Right lobe of liver (tissue), 6 donors: ENCODE measurements at regions not wholly inside any gene's neighbourhood (a gene's known extent, or its start where the extent isn't known, plus 50 kb on each side); places are given as distances from the start of the nearest gene placed in this dataset.
"Not testable (repeated sequence)": the region's sequence is repeated elsewhere in the genome, so short reads cannot be mapped to it uniquely, and the experiment has no call there.

Source experiments
- ATAC-seq, 4 donors: fragments of 200-7000 bp; cut with Tn5 transposase; one replicate each; pipeline ENCODE4 v1.9.1; 2020; ENCODE audit warnings: mild to moderate bottlenecking in 4 of 4, moderate library complexity in 4 of 4
- DNase-seq, 3 donors: peaks; one replicate each; pipeline ENCODE4 v3.0.0-alpha.2; 2020
- H3K27ac ChIP-seq, 3 donors: fragments of 200-600 bp; one replicate each; pipeline ENCODE4 v1.8.0; 2022
- H3K27me3 ChIP-seq, 2 donors: fragments of 200-600 bp; one replicate each; pipeline ENCODE4 v1.8.0; 2022
- H3K36me3 ChIP-seq, 4 donors: fragments of 200-600 bp; sonication (generic) in 1 of 4; one replicate each; pipeline versions ENCODE4 v1.5.1 to v1.8.0; 2017 to 2022; ENCODE audit warnings: control low read depth in 1 of 4
- H3K4me1 ChIP-seq, 4 donors: fragments of 200-600 bp; sonication (generic) in 1 of 4; one replicate each; pipeline versions ENCODE4 v1.5.1 to v1.8.0; 2017 to 2022; ENCODE audit warnings: control low read depth in 1 of 4
- H3K4me3 ChIP-seq, 3 donors: fragments of 200-600 bp; one replicate each; pipeline ENCODE4 v1.8.0; 2022
- H3K9me3 ChIP-seq, 4 donors: fragments of 200-600 bp; sonication (generic) in 1 of 4; one replicate each; pipeline versions ENCODE4 v1.5.1 to v1.8.0; 2017 to 2022; ENCODE audit warnings: control low read depth in 1 of 4
- POLR2A ChIP-seq: fragments of 450-650 bp; IDR thresholded peaks from one replicate; pipeline ENCODE4 v1.6.1; 2017; ENCODE audit warnings: antibody characterized with exemption, mild to moderate bottlenecking
- WGBS: methylation state at CpG from one replicate; pipeline ENCODE4 v1.1.6; 2018; ENCODE audit warnings: low coverage, low lambda C conversion rate; ENCODE audit not compliant: insufficient coverage; ENCODE audit errors: missing lambda C conversion rate; 5-methylcytosine and 5-hydroxymethylcytosine counted together
- intact Hi-C, 2 donors: fragments of 100-400 bp; cut with DNase I; formaldehyde crosslinking; loops; one replicate each; pipeline versions ENCODE4 v1.11.2 to v1.14.1; 2022
- TF ChIP-seq, protein P1 (sequence below), 4 donors: fragments of 200-600 bp in 3 of 4; fragments of 450-650 bp in 1 of 4; IDR thresholded peaks; one replicate each; pipeline versions ENCODE4 v1.5.1 to v1.8.0; 2016 to 2022; ENCODE audit warnings: antibody characterized with exemption in 4 of 4, mild to moderate bottlenecking in 2 of 4
- donor health status: DM: no; HTN: yes; CAD: no.
- donor health status: DM: no; HTN: no; CAD: no.
- donor health status: DM: no; HTN: no; CAD: no.
- donor health status: DM: no; HTN: yes; CAD: no.
- donor health status: DM: no; HTN: yes; CAD: no.

DNA sequence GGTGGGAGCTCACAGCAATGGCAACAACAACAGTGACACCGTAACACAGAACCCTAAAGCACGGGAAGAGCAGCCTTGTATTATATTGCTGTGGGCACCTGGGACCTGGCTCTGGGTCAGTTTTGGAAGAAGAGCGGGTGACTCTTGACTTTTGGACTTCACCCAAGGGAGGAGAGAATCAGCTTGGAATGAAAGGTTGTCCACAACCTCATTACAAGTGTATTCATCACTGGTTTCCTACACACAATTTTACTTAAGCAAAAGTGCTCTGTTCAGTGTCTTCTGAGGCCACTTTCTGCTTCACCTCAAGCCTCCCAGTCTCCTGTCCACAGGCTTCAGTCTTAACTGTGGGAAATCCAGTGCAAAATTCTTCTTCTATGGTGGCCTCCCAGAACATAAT is 263.8 kb downstream of the KCNE4 start:
- ATAC-seq: no peak
- WGBS: 20% methylated on average over 2 of the region's 3 CpGs
- Histone ChIP-seq H3K4me1 (no peaks in the 10 kb centered on the region), H3K27ac (no peak overlapping the region), H3K27me3 (no peaks in the 10 kb centered on the region), H3K9me3 (no peaks in the 10 kb centered on the region), H3K36me3 (no peaks in the 10 kb centered on the region), H3K4me3 (no peak overlapping the region)
- intact Hi-C loops: no loop called here
- no peak for DNase-seq
- TF ChIP-seq, protein P1, sequence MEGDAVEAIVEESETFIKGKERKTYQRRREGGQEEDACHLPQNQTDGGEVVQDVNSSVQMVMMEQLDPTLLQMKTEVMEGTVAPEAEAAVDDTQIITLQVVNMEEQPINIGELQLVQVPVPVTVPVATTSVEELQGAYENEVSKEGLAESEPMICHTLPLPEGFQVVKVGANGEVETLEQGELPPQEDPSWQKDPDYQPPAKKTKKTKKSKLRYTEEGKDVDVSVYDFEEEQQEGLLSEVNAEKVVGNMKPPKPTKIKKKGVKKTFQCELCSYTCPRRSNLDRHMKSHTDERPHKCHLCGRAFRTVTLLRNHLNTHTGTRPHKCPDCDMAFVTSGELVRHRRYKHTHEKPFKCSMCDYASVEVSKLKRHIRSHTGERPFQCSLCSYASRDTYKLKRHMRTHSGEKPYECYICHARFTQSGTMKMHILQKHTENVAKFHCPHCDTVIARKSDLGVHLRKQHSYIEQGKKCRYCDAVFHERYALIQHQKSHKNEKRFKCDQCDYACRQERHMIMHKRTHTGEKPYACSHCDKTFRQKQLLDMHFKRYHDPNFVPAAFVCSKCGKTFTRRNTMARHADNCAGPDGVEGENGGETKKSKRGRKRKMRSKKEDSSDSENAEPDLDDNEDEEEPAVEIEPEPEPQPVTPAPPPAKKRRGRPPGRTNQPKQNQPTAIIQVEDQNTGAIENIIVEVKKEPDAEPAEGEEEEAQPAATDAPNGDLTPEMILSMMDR (IDR thresholded peaks at IDR 0.05): no peak

DNA sequence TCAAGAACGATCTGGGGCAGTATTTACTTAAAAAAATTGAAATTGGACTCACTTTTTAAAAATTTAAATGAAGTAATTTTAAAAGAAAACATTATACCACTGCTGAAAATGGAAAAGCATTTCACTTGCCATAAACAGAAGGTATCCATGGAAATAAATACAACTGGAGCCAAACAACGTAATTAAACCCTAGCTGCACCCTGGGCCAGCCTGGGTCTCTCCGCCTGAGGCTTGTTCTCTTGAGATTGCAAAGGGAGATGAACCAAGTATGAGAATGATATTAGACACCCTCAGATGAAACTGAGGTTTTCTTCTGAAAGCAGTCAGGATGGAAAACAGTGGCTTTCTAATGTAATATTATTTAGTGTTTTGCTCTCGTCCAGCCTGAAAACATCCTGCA is 264.4 kb downstream of the KCNE4 start:
- Histone ChIP-seq H3K36me3 (no peaks in the 10 kb centered on the region), H3K27ac (no peak overlapping the region), H3K4me3 (no peak overlapping the region), H3K27me3 (no peaks in the 10 kb centered on the region), H3K9me3 (no peaks in the 10 kb centered on the region), H3K4me1 (no peaks in the 10 kb centered on the region)
- intact Hi-C loops: no loop called here
- TF ChIP-seq, protein P1 (IDR thresholded peaks at IDR 0.05): no peak
- no peak for TF ChIP-seq POLR2A
- WGBS: 24% methylated on average over 4 of the region's 4 CpGs
- DNase-seq (no peak), ATAC-seq (no peak)

DNA sequence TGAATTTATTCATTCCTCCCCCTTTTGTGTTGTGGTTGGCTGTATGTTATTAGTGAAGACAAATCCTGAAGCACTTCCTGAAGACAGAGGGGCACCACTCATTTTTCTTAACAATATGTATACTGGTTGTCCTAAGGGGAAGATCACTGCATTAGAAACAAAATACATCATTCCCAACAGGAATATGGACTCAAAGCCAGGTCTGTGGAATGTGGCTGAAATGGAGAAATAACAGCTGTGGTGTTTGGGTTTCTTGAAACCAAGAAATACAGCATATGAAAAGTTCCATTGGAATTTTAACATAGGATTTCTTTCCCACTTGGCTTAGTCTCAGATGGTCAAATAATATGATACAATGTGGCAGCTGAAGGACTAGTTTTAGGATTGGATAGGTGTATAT is 267.6 kb downstream of the KCNE4 start:
- no peak for ATAC-seq
- intact Hi-C loops: no loop called here
- H3K36me3 ChIP-seq: no peaks in the 10 kb centered on the region
- H3K4me3 ChIP-seq: no peak overlapping the region
- TF ChIP-seq, protein P1 (IDR thresholded peaks at IDR 0.05): no peak
- TF ChIP-seq POLR2A: no peak
- no peak for DNase-seq
- no peaks in the 10 kb centered on the region for H3K4me1 ChIP-seq
- H3K27ac ChIP-seq: no peak overlapping the region
- H3K27me3 ChIP-seq: no peaks in the 10 kb centered on the region
- no peaks in the 10 kb centered on the region for H3K9me3 ChIP-seq

DNA sequence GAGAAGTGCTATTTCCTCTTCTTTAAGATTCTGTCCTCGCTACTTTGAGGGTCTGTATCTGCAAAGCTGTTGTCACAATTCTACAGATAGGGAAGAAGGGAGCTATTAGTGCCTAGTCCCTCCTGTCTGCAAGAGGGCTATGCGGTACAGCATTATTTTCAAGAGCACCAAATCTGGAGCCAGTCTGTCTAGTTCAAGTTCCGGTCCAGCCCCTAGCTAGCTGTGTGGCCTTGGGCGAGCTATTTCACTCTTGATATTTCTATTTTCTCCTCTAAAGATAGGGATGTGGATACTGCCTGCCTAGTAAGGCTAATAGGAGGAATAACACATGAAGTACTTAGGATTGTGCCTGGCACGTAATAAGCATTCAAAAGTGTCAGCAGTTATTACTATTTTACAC is 272.4 kb downstream of the KCNE4 start:
- ATAC-seq (no peak), DNase-seq (no peak)
- H3K4me1 ChIP-seq: no peaks in the 10 kb centered on the region
- no peaks in the 10 kb centered on the region for H3K36me3 ChIP-seq
- whole genome bisulfite sequencing: 44% methylated on average over 5 of the region's 5 CpGs
- no peak overlapping the region for H3K27ac ChIP-seq
- no peaks in the 10 kb centered on the region for H3K27me3 ChIP-seq
- no peaks in the 10 kb centered on the region for H3K9me3 ChIP-seq
- TF ChIP-seq POLR2A: no peak
- TF ChIP-seq, protein P1 (IDR thresholded peaks at IDR 0.05): no peak
- intact Hi-C loops: no loop called here
- no peak overlapping the region for H3K4me3 ChIP-seq

DNA sequence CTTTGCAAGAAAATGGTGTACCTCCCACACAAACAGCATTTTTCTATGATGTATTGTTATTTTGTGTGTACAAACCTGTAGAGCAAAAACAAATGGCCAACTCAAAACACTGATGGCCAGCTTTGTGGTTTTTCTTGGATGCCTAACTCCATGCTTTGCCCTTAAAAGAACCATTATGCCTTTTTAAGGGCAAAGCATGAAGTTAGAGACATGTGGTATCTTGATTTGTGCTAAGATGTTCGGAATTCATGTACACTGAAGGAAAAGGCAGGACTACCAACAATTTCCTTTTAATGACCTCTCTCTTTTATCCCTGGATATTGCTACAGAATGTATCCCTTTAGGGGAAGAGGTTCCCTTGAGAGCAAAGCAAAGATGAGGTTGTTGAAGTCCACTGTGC is 273.6 kb downstream of the SCG2 start:
- no peak for DNase-seq
- no peaks in the 10 kb centered on the region for H3K36me3 ChIP-seq
- no peak overlapping the region for H3K27ac ChIP-seq
- H3K27me3 ChIP-seq: no peaks in the 10 kb centered on the region
- no peak for ATAC-seq
- 32% methylated on average over 1 of the region's 1 CpG for WGBS
- no peak overlapping the region for H3K4me3 ChIP-seq
- TF ChIP-seq, protein P1 (IDR thresholded peaks at IDR 0.05): no peak
- no peak for TF ChIP-seq POLR2A
- no peaks in the 10 kb centered on the region for H3K9me3 ChIP-seq
- intact Hi-C loops: no loop called here
- no peaks in the 10 kb centered on the region for H3K4me1 ChIP-seq

DNA sequence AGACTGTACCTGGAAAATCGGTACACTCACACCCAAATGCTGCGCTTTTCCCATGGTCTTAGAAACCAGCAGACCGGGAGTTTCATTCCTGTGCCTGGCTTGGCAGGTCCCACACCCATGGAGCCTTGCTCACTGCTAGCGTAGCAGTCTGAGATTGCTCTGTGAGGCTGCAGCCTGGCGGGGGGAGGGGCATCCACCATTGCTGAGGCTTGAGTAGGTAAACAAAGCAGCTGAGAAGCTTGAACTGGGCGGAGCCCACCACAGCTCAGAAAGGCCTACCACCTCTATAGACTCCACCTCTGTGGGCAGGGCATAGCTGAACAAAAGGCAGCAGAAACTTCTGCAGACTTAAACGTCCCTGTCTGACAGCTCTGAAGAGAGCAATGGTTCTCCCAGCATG is 271.4 kb downstream of the SCG2 start:
- H3K4me1 ChIP-seq, DNase-seq, H3K36me3 ChIP-seq, intact Hi-C loops, ATAC-seq, H3K27ac ChIP-seq, H3K9me3 ChIP-seq, H3K4me3 ChIP-seq, H3K27me3 ChIP-seq: not testable (repeated sequence)
- WGBS: 0% methylated on average over 1 of the region's 7 CpGs
